Memory B cell (primary cell): ENCODE measurements at regions not wholly inside any gene's neighbourhood (a gene's known extent, or its start where the extent isn't known, plus 50 kb on each side); places are given as distances from the start of the nearest gene placed in this dataset.

ENCODE experiments used
- ATAC-seq: fragments of 150-1000 bp; cut with Tn5 transposase; 2 replicates; pipeline ENCODE4 v1.10.0; 2021; ENCODE audit warnings: low read depth, mild to moderate bottlenecking, moderate library complexity
- DNase-seq, 2 donors: peaks; one replicate each; pipeline ENCODE4 v3.0.0; 2022; ENCODE audit warnings: low spot score in 2 of 2
- H3K27ac Mint-ChIP-seq: one replicate; pipeline ENCODE4 v1.8.0; 2022; ENCODE audit warnings: mild to moderate bottlenecking, moderate library complexity, mixed read lengths
- H3K27me3 Mint-ChIP-seq: one replicate; pipeline ENCODE4 v1.8.0; 2022; ENCODE audit warnings: mixed read lengths
- H3K36me3 Mint-ChIP-seq: one replicate; pipeline ENCODE4 v1.8.0; 2022; ENCODE audit warnings: mild to moderate bottlenecking, mixed read lengths
- H3K4me1 Mint-ChIP-seq: one replicate; pipeline ENCODE4 v1.8.0; 2022; ENCODE audit warnings: mixed read lengths
- H3K4me3 Mint-ChIP-seq: one replicate; pipeline ENCODE4 v1.8.0; 2022; ENCODE audit warnings: mild to moderate bottlenecking, moderate library complexity, mixed read lengths
- H3K9me3 Mint-ChIP-seq: one replicate; pipeline ENCODE4 v1.8.0; 2022; ENCODE audit warnings: mixed read lengths

DNA sequence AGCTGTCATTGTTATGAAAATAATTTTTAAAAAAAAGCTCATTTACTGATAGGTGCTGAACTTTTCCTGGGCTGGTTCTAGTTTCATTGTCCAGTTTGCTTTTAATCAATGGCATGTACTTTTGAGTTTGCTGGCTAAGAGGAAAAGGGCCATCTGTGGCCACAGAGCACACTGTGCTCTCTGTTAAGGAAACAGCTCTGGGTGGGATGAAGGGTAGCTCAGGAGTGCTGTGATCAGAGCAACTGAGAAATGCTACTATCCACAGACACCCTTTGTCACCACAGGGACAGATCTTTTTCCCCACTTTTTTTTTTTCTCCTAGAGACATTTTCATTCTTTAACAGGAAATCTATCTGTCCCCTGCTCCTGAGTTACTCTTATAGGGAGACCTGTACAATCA, 387.1 kb upstream of the PRICKLE1 start:
- no peaks in the 10 kb centered on the region for H3K36me3 Mint-ChIP-seq
- H3K9me3 Mint-ChIP-seq: peaks cover 6% of the 10 kb centered on the region
- H3K4me1 Mint-ChIP-seq: no peaks in the 10 kb centered on the region
- DNase-seq: no peak
- H3K27ac Mint-ChIP-seq: no peak overlapping the region
- H3K4me3 Mint-ChIP-seq: no peak overlapping the region
- no peak for ATAC-seq
- peaks cover 1% of the 10 kb centered on the region for H3K27me3 Mint-ChIP-seq

DNA sequence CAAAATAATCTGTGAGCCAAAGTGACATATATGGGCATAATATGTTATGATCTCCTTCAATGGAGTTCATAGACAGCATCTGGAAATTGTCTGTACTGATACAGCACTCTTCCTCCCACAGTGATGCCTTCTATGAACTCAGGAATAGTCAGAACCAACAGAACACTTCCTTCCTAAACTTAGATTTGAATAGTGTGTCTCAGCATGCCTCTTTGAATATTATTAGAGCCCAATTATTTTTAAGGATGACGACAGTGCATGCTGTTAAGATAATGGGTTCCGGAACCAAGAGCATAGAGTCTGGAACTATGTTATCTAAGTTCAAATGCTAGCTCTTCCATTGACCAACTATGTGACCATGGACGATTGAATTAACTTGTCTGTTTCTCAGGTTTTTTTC, 386.6 kb upstream of the PRICKLE1 start:
- ATAC-seq (no peak), DNase-seq (no peak)
- Mint-ChIP-seq H3K27me3 (peaks cover 1% of the 10 kb centered on the region), H3K4me3 (no peak overlapping the region), H3K27ac (no peak overlapping the region), H3K4me1 (no peaks in the 10 kb centered on the region), H3K9me3 (peaks cover 6% of the 10 kb centered on the region), H3K36me3 (no peaks in the 10 kb centered on the region)

DNA sequence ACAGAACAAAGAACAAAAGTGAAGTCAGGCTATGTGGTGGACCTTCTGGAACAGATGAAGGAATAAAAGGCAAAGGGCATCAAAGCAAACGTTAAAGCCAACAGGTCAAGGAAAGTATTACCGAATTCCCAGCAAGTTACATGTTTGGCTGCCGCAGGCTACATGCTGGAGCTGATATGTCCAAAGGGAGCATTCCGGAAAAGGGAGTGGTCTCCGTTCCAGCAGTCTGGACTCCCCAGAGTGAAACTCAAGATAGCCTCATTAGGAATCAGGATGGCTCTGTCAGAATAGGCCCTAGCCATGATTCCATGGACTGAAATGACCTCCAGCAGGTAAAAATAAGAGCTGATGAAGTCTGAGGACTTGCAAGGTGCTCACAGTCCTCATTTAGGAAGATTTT, 379.8 kb upstream of the PRICKLE1 start:
- Mint-ChIP-seq H3K36me3 (no peaks in the 10 kb centered on the region), H3K4me3 (no peak overlapping the region), H3K9me3 (peaks cover 2% of the 10 kb centered on the region), H3K27ac (no peak overlapping the region), H3K4me1 (no peaks in the 10 kb centered on the region), H3K27me3 (peaks cover 3% of the 10 kb centered on the region)
- DNase-seq: no peak
- ATAC-seq: no peak

DNA sequence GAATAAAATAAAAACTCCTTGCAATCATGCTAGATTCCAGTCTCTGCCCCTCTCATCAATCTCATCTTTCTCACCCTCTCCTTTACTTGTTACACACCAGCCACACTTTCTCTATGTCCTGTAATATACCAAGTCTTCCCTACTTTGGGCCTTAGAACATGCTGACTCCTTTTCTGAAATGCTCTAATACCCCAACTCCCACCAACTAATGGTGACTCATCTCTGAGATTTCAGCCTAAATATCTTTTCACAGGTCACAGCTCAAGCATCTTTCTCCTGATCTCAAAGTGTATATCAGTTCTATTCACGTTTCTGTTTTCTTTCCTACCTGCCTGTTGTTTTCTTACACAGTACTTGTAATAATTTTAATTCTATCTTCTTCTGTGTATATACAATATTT, 378.9 kb upstream of the PRICKLE1 start:
- Mint-ChIP-seq H3K36me3 (no peaks in the 10 kb centered on the region), H3K27me3 (peaks cover 3% of the 10 kb centered on the region), H3K4me3 (no peak overlapping the region), H3K4me1 (no peaks in the 10 kb centered on the region), H3K27ac (no peak overlapping the region), H3K9me3 (no peaks in the 10 kb centered on the region)
- no peak for ATAC-seq
- DNase-seq: no peak

DNA sequence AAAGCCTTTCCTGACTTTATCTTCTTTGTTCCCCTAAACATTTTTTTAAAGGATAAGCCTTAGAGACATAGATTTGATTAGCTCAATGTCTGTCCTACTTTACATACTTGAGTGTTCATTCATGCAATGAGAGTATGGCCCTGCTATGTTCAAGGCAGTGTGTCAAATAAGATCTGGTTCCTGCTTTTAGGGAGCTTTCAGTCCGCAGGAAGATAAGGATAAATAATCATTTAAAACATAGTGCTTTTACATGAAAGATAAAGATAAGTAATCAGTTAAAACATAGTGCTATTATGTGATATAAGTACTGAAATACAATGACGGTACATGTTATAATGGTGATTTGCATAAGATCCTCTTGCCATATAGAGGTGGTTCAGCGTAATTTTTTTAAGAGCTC, 378.3 kb upstream of the PRICKLE1 start:
- Mint-ChIP-seq H3K9me3 (no peaks in the 10 kb centered on the region), H3K36me3 (no peaks in the 10 kb centered on the region), H3K4me1 (no peaks in the 10 kb centered on the region), H3K4me3 (no peak overlapping the region), H3K27me3 (peaks cover 3% of the 10 kb centered on the region), H3K27ac (no peak overlapping the region)
- no peak for ATAC-seq
- no peak for DNase-seq

DNA sequence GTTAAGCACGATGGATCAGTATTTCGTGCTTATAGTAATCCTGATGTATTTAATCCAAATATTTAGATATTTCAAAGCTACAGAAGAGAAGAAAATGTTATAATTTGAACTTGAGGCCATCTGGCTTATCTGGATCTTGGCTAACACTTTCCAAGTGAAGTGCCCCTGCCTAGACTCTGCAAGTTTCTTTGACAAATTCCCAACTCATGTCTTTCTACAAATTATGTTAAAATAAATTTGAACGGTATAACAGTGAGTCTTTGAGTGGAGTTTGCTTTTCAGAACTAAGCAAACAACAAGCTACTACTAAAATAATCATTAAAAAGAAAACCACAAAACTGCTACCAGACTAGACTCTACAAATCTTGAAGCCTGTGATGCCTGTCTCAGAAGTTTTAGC, 374.4 kb upstream of the PRICKLE1 start:
- ATAC-seq (no peak), DNase-seq (no peak)
- no peaks in the 10 kb centered on the region for H3K4me1 Mint-ChIP-seq
- no peak overlapping the region for H3K4me3 Mint-ChIP-seq
- no peak overlapping the region for H3K27ac Mint-ChIP-seq
- peaks cover 3% of the 10 kb centered on the region for H3K27me3 Mint-ChIP-seq
- no peaks in the 10 kb centered on the region for H3K9me3 Mint-ChIP-seq
- no peaks in the 10 kb centered on the region for H3K36me3 Mint-ChIP-seq

DNA sequence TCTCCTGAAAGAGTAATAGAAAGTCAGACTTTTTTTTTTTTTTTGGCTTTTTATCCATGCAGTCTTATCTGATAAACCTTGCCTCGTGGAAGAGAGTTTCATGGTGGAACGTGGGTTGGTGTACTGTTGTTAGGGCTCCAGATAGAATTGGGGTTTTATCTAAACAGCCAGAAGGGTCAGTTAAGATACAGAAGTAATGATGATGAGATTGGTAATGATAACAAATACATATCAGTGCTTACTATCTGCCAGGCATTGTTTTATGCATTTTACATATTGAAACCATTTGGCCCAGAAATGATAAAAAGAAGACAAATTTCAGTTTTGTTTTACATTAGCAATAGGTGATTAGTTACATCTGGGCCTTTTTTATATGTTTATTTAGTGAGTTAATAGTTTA, 372.8 kb upstream of the PRICKLE1 start:
- Mint-ChIP-seq H3K4me3 (no peak overlapping the region), H3K36me3 (no peaks in the 10 kb centered on the region), H3K9me3 (no peaks in the 10 kb centered on the region), H3K4me1 (no peaks in the 10 kb centered on the region), H3K27me3 (peaks cover 3% of the 10 kb centered on the region), H3K27ac (no peak overlapping the region)
- DNase-seq (no peak), ATAC-seq (no peak)

DNA sequence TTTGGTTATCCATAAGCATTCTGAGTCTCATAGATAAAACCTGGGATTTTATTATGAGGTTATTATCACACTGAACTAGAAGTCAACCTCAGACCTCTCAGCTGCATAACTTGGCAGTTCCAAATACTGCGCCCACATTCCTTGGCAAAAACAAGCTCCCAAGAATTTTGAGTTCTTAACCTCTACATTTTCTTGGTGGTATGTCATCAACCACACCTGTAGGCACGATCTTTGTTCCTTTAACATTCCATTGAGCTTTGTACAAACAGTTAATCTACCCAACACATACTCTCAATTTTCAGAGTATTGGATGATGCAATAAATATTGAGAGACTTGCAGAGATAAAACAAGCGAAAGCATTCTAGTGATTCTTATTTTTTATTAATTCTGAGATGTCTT, 371.8 kb upstream of the PRICKLE1 start:
- Mint-ChIP-seq H3K27me3 (peaks cover under 1% of the 10 kb centered on the region), H3K4me3 (no peak overlapping the region), H3K27ac (no peak overlapping the region), H3K36me3 (no peaks in the 10 kb centered on the region), H3K4me1 (no peaks in the 10 kb centered on the region), H3K9me3 (no peaks in the 10 kb centered on the region)
- no peak for ATAC-seq
- no peak for DNase-seq

DNA sequence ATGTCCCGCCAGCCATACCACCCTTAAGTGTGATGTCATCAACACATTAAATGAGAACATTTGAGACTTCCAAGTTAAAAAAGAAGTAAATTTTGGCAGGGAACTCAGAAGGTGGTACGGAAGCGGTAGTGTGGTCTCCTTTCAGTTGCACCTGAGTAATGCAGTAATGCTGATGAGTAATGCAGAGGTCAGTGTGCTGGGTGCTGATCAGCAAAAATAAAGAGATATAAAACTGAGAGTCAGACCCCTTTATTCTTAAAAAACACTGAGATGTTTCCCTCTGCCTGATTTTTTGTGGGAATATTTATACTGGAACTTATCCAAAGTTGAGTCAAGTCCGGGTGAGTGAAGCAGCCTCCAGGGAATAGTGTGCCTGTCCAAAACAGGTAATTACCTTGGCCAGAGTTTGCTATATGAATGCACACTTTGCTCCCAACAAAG, 370.6 kb upstream of the PRICKLE1 start:
- Mint-ChIP-seq H3K4me1 (no peaks in the 10 kb centered on the region), H3K36me3 (no peaks in the 10 kb centered on the region), H3K4me3 (no peak overlapping the region), H3K27me3 (no peaks in the 10 kb centered on the region), H3K27ac (no peak overlapping the region), H3K9me3 (no peaks in the 10 kb centered on the region)
- DNase-seq (no peak), ATAC-seq (no peak)

DNA sequence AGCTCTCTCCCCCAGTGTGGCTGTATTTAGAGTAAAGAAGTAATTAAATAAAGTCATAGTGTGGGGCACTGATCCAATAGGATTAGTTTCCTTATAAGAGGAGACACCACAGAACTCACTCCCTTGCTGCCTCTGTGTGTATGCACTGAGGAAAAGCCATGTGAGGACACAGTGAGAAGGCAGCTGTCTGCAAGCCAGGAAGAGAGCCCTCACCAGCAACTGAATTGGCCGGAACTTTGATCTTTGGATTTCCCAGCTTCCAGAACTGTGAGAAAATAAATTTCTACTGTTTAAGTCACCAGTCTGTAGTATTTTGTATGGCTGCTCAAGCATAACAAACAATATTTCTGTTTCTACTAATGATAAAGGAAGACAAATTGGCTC, 368.7 kb upstream of the PRICKLE1 start:
- DNase-seq: no peak

DNA sequence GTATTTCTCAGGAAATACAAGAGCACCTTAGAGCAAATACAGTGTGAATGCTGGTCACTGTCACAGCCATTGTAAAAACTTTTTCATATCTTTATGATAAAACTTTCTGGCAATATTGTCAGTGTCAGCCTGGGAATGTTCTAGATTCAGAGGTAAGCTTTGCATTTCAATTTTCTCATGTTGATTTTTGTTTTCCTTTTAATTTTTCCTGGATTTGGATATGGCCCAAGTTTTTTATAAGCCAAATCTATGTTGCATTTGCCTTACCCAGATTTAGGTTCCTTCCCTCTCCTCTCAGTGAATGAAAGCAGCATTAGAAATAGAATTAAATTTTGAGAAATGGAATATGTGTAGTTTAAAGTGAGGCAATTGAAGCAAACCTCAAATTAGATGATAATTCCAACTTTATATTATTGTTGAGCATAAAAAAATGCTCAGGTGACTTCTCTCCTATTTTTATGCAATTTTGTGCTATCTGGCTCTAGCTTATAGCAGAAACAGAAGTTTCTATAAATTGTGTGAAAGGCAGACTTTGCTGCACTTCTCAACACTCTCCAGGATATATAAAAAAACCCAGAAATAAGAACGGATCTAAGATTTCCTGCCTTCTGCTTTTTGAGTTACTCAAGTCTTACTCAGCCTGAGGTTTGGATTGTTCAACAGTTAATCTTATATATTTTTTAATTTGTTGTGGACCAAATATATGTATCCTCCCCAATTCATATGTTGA, 368.2 kb upstream of the PRICKLE1 start:
- ATAC-seq: no peak
- no peaks in the 10 kb centered on the region for H3K4me1 Mint-ChIP-seq
- H3K4me3 Mint-ChIP-seq: no peak overlapping the region
- no peak overlapping the region for H3K27ac Mint-ChIP-seq
- no peaks in the 10 kb centered on the region for H3K36me3 Mint-ChIP-seq
- DNase-seq: no peak
- H3K9me3 Mint-ChIP-seq: no peaks in the 10 kb centered on the region
- no peaks in the 10 kb centered on the region for H3K27me3 Mint-ChIP-seq

More for the DNA sequence above, 368.7 kb upstream of the PRICKLE1 start:
- H3K27ac Mint-ChIP-seq: no peak overlapping the region
- no peaks in the 10 kb centered on the region for H3K27me3 Mint-ChIP-seq
- no peaks in the 10 kb centered on the region for H3K36me3 Mint-ChIP-seq
- no peak overlapping the region for H3K4me3 Mint-ChIP-seq
- ATAC-seq: no peak
- no peaks in the 10 kb centered on the region for H3K4me1 Mint-ChIP-seq
- no peaks in the 10 kb centered on the region for H3K9me3 Mint-ChIP-seq

DNA sequence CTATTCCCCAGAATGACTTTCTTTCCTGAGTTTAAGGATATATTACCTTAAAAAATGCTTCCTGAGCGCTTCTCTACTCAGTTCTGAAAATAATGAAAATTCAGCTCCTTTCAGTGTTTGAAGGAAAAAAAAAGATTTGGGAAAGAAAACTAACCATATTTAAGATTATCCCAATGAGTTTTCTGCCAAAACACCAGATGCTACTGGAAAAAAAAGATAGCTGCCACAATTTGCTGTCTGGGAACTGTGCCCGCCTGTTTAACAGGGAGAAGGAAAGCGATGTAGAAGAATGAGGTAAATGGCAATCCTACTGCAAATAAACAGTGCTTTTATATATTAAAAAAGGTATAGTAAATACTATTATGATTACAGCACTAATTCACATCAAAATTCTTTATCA, 367.6 kb upstream of the PRICKLE1 start:
- no peaks in the 10 kb centered on the region for H3K9me3 Mint-ChIP-seq
- H3K27me3 Mint-ChIP-seq: no peaks in the 10 kb centered on the region
- DNase-seq: no peak
- H3K4me1 Mint-ChIP-seq: no peaks in the 10 kb centered on the region
- no peak for ATAC-seq
- no peaks in the 10 kb centered on the region for H3K36me3 Mint-ChIP-seq
- H3K27ac Mint-ChIP-seq: no peak overlapping the region
- no peak overlapping the region for H3K4me3 Mint-ChIP-seq

DNA sequence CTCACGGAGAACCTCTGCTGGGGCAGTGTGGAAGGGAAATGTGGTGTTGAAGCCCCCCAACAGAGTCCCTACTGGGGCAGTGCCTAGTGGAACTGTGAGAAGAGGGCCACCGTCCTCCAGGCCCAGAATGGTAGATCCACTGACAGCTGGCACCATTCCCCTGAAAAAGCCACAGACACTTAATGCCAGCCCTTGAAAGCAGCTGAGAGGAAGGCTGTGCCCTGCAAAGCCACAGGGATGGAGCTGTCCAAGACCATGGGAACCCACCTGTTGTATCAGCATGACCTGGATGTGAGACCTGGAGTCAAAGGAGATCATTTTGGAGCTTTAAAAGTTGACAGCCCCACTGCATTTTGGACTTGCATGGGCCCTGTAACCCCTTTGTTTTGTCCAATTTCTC, 363.5 kb upstream of the PRICKLE1 start:
- H3K9me3 Mint-ChIP-seq: no peaks in the 10 kb centered on the region
- no peaks in the 10 kb centered on the region for H3K4me1 Mint-ChIP-seq
- H3K4me3 Mint-ChIP-seq: no peak overlapping the region
- H3K27me3 Mint-ChIP-seq: peaks cover 5% of the 10 kb centered on the region
- no peak for DNase-seq
- no peak for ATAC-seq
- no peak overlapping the region for H3K27ac Mint-ChIP-seq
- no peaks in the 10 kb centered on the region for H3K36me3 Mint-ChIP-seq

DNA sequence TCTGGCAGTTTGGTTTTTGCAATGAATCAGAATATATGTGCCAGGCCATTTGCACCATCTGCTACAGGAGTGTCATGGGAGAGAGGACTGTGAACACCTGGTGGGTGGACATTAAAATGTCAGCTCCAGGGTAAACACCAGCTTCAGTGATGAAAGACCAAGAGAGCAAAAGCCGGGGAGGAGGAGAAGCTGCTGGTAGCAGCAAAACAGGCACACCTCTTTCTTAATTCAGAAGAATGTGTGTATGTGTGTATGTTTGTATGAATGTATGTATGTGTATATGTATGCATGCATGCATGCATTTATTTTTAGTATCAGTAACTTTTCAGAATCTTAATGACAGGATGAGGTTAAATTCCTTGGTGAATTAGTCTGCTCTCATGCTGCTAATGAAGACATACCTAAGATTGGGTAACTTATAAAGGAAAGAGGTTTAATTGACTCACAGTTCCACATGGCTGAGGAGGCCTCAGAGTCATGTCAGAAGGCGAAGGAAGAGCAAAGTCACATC, 357.4 kb upstream of the PRICKLE1 start:
- no peaks in the 10 kb centered on the region for H3K36me3 Mint-ChIP-seq
- no peak overlapping the region for H3K4me3 Mint-ChIP-seq
- ATAC-seq: no peak
- H3K27me3 Mint-ChIP-seq: peaks cover 7% of the 10 kb centered on the region
- DNase-seq: no peak
- H3K27ac Mint-ChIP-seq: no peak overlapping the region
- H3K4me1 Mint-ChIP-seq: no peaks in the 10 kb centered on the region
- peaks cover 9% of the 10 kb centered on the region for H3K9me3 Mint-ChIP-seq

DNA sequence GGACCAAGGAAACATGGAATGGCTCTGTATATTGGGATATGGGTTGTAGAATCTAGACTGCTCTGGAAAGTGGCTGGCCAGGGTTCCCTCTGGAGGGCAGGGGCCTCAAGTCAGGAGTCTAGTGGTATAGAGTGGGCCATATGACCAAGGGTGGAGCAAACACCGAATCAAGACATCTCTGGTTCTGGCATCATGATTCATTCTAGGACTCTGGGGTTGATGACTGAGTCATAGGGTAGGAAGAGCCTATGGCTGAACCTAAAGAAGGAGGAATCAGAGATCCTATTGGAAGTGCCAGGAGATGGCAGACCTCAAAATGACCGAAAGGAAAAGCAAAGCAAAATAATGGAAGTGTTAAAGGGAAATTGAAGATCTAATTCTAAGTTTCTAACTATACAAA, 356.4 kb upstream of the PRICKLE1 start:
- ATAC-seq: no peak
- no peak overlapping the region for H3K27ac Mint-ChIP-seq
- H3K4me3 Mint-ChIP-seq: no peak overlapping the region
- no peak for DNase-seq
- H3K4me1 Mint-ChIP-seq: no peaks in the 10 kb centered on the region
- H3K36me3 Mint-ChIP-seq: no peaks in the 10 kb centered on the region
- peaks cover 16% of the 10 kb centered on the region for H3K9me3 Mint-ChIP-seq
- peaks cover 6% of the 10 kb centered on the region for H3K27me3 Mint-ChIP-seq
